K562 (cell line): ENCODE measurements at regions not wholly inside any gene's neighbourhood (a gene's known extent, or its start where the extent isn't known, plus 50 kb on each side); places are given as distances from the start of the nearest gene placed in this dataset.

ENCODE experiments used
- ATAC-seq: fragments of 200-7000 bp; cut with Tn5 transposase; 3 replicates; pipeline ENCODE4 v1.9.1; 2020; ENCODE audit warnings: moderate library complexity
- BruUV-seq: library from RNA; stranded (reverse); fragments of 400-500 nt; replicated peaks from 2 replicates; lab custom pipeline; 2021; lab: Mats Ljungman, UMichigan
- CTCF ChIA-PET: fragments of 300-600 bp; formaldehyde crosslinking; extraction: SDS; loops from one replicate; lab custom pipeline; 2021; ENCODE audit warnings: low intra/inter-chr PET ratio; lab: Yijun Ruan, JAX
- POLR2A ChIA-PET: fragments of 300-600, 350-650 bp; sonication (Branson Sonifier 250); formaldehyde crosslinking; extraction: SDS; loops from one replicate; lab custom pipeline; 2021; ENCODE audit warnings: antibody characterized with exemption, inconsistent platforms; lab: Yijun Ruan, JAX
- DNase-seq, 4 experiments: peaks; one replicate each; pipeline versions ENCODE4 v3.0.0 to v3.0.0-alpha.2; 2011 to 2018; ENCODE audit warnings: low spot score in 3 of 4, mixed read lengths in 3 of 4; ENCODE audit errors: extremely low read depth in 1 of 4
- FAIRE-seq: peaks from 2 replicates; lab custom pipeline; 2011; peaks lifted over from hg19 to GRCh38; lab: Jason Lieb, UNC
- H2AFZ ChIP-seq: 2 replicates; pipeline ENCODE4 v1.6.0; 2011; ENCODE audit warnings: low read depth, low read length, control low read depth, inconsistent platforms
- H3K27ac ChIP-seq: fragments of 200-600 bp; 3 replicates; pipeline ENCODE4 v1.8.0; 2011; ENCODE audit warnings: low read depth, mild to moderate bottlenecking, control low read depth, inconsistent platforms, low read length, moderate library complexity, mixed read lengths; ENCODE audit errors: extremely low read depth
- H3K27me3 ChIP-seq, 2 experiments: fragments of 300-600 bp in 1 of 2; 2 replicates in 1 of 2; 3 replicates in 1 of 2; pipeline versions ENCODE4 v1.6.0 to v1.8.0; 2011; ENCODE audit warnings: inconsistent platforms in 2 of 2, low read length in 2 of 2, mild to moderate bottlenecking in 1 of 2, mixed read lengths in 1 of 2, moderate library complexity in 1 of 2; ENCODE audit not compliant: control insufficient read depth in 2 of 2, insufficient read depth in 2 of 2
- H3K36me3 ChIP-seq: fragments of 300-600 bp; 3 replicates; pipeline ENCODE4 v1.8.0; 2011; ENCODE audit warnings: mild to moderate bottlenecking, low read length, inconsistent platforms; ENCODE audit not compliant: control insufficient read depth, insufficient read depth
- H3K4me1 ChIP-seq, 2 experiments: fragments of 200-600 bp in 1 of 2; replicated peaks in 1 of 2; 2 replicates in 1 of 2; 3 replicates in 1 of 2; pipeline versions ENCODE4 v1.5.1 to v1.8.0; 2011; ENCODE audit warnings: inconsistent platforms in 2 of 2, low read length in 2 of 2, mild to moderate bottlenecking in 1 of 2, mixed read lengths in 1 of 2, moderate library complexity in 1 of 2; ENCODE audit not compliant: control insufficient read depth in 2 of 2, insufficient read depth in 2 of 2
- H3K4me2 ChIP-seq: 2 replicates; pipeline ENCODE4 v1.6.1; 2011; ENCODE audit warnings: low read length, control low read depth, inconsistent platforms, mixed read lengths; ENCODE audit not compliant: insufficient read depth
- H3K4me3 ChIP-seq: fragments of 200-600 bp; sonication (generic), shearing (Covaris generic); 2 replicates; pipeline ENCODE4 v1.5.1; 2016; ENCODE audit warnings: control low read depth, inconsistent platforms
- H3K79me2 ChIP-seq: fragments of 200-600 bp; 3 replicates; pipeline ENCODE4 v1.8.0; 2011; ENCODE audit warnings: low read length, inconsistent platforms; ENCODE audit not compliant: control insufficient read depth, insufficient read depth
- H3K9ac ChIP-seq, 2 experiments: 2 replicates each; pipeline versions ENCODE4 v1.6.0 to v1.6.1; 2011; ENCODE audit warnings: low read depth in 2 of 2, low read length in 2 of 2, control low read depth in 1 of 2, inconsistent platforms in 1 of 2, mild to moderate bottlenecking in 1 of 2, mixed read lengths in 1 of 2; ENCODE audit not compliant: insufficient read depth in 1 of 2
- H3K9me1 ChIP-seq: one replicate; pipeline ENCODE4 v1.6.0; 2011; ENCODE audit warnings: inconsistent platforms, mild to moderate bottlenecking, low read length, moderate library complexity; ENCODE audit not compliant: control insufficient read depth, insufficient read depth
- H3K9me3 ChIP-seq: replicated peaks from 2 replicates; pipeline ENCODE4 v1.5.1; 2011; ENCODE audit warnings: low read depth, low read length, inconsistent platforms; ENCODE audit not compliant: control insufficient read depth, insufficient read depth
- H4K20me1 ChIP-seq: replicated peaks from 2 replicates; pipeline ENCODE4 v1.6.1; 2011; ENCODE audit warnings: low read length, inconsistent platforms, mixed read lengths; ENCODE audit not compliant: control insufficient read depth, insufficient read depth
- ARHGAP35 ChIP-seq: fragments of 450-650 bp; IDR thresholded peaks from 2 replicates; pipeline ENCODE4 v1.6.1; 2018; ENCODE audit not compliant: partially characterized antibody
- KDM4B ChIP-seq, 2 experiments: fragments of 450-650 bp in 1 of 2; sonication (generic) in 1 of 2; IDR thresholded peaks; 2 replicates each; pipeline ENCODE4 v1.6.1; 2016 to 2017; ENCODE audit warnings: borderline replicate concordance in 2 of 2, antibody characterized with exemption in 1 of 2, low read depth in 1 of 2, mild to moderate bottlenecking in 1 of 2
- MTA3 ChIP-seq: fragments of 450-650 bp; formaldehyde crosslinking; IDR thresholded peaks from 2 replicates; pipeline ENCODE4 v1.6.1; 2017; ENCODE audit warnings: mild to moderate bottlenecking, borderline replicate concordance
- MYBL2 ChIP-seq, 2 experiments: fragments of 450-650 bp in 1 of 2; sonication (generic) in 1 of 2; formaldehyde crosslinking in 1 of 2; IDR thresholded peaks; 2 replicates each; pipeline versions ENCODE4 v1.6.1 to v1.8.1; 2017 to 2022; ENCODE audit warnings: borderline replicate concordance in 1 of 2, inconsistent platforms in 1 of 2, low read depth in 1 of 2, mild to moderate bottlenecking in 1 of 2, missing genetic modification reagents in 1 of 2, moderate library complexity in 1 of 2
- NFXL1 ChIP-seq: fragments of 450-650 bp; formaldehyde crosslinking; IDR thresholded peaks from 2 replicates; pipeline ENCODE4 v1.4.0; 2021; ENCODE audit warnings: mild to moderate bottlenecking
- PHF21A ChIP-seq: fragments of 450-650 bp; IDR thresholded peaks from 2 replicates; pipeline ENCODE4 v1.6.1; 2017; ENCODE audit warnings: low read depth, borderline replicate concordance
- RAD21 ChIP-seq, 2 experiments: fragments of 250-450 bp in 1 of 2; fragments of 450-650 bp in 1 of 2; sonication (Bioruptor Pico) in 1 of 2; formaldehyde crosslinking in 1 of 2; IDR thresholded peaks in 1 of 2; conservative IDR thresholded peaks in 1 of 2; 2 replicates each; pipeline versions ENCODE4 v1.4.0 to v1.8.0; 2020 to 2022; ENCODE audit warnings: mild to moderate bottlenecking in 2 of 2, moderate library complexity in 1 of 2
- RBFOX2 ChIP-seq: fragments of 200-400 bp; formaldehyde crosslinking; IDR thresholded peaks from 2 replicates; pipeline ENCODE4 v1.6.1; 2017; ENCODE audit warnings: low read depth, mild to moderate bottlenecking, low read length, moderate library complexity
- SLC30A9 ChIP-seq: fragments of 250-450 bp; sonication (Bioruptor Pico); IDR thresholded peaks from 2 replicates; pipeline ENCODE4 v1.8.0; 2022; ENCODE audit warnings: mild to moderate bottlenecking, moderate library complexity
- SMC3 ChIP-seq: conservative IDR thresholded peaks from 2 replicates; pipeline ENCODE4 v1.6.1; 2011; ENCODE audit warnings: low read depth, low read length, improper control_type of control experiment; ENCODE audit not compliant: insufficient read depth
- SREBF1 ChIP-seq: fragments of 150-350 bp; IDR thresholded peaks from 2 replicates; pipeline ENCODE4 v1.6.1; 2014; ENCODE audit warnings: antibody characterized with exemption, low read depth, low read length, borderline replicate concordance
- STAT6 ChIP-seq: sonication (generic); formaldehyde crosslinking; IDR thresholded peaks from 2 replicates; pipeline ENCODE4 v1.8.1; 2023; ENCODE audit warnings: mild to moderate bottlenecking, missing genetic modification reagents
- ZBTB2 ChIP-seq: fragments of 450-650 bp; IDR thresholded peaks from 2 replicates; pipeline ENCODE4 v1.6.1; 2016; ENCODE audit warnings: antibody characterized with exemption
- ZNF175 ChIP-seq: fragments of 200-800 bp; sonication (Bioruptor generic); IDR thresholded peaks from 2 replicates; pipeline ENCODE4 v1.6.1; 2016; ENCODE audit warnings: low read depth, mild to moderate bottlenecking, missing genetic modification characterization, missing compliant biosample characterization
- ZNF766 ChIP-seq: fragments of 200-800 bp; sonication (Bioruptor generic); conservative IDR thresholded peaks from 2 replicates; pipeline ENCODE4 v1.6.1; 2016; ENCODE audit warnings: missing genetic modification characterization, missing compliant biosample characterization
- WGBS: fragments of 100-300 bp; shearing (Covaris generic); methylation state at CpG from one replicate; pipeline ENCODE4 v1.1.6; 2016; ENCODE audit warnings: low coverage, mixed read lengths; ENCODE audit not compliant: insufficient coverage; ENCODE audit errors: missing lambda C conversion rate; 5-methylcytosine and 5-hydroxymethylcytosine counted together
- in situ Hi-C: fragments of 300-500 bp; cut with MboI; formaldehyde crosslinking; loops from 4 replicates; pipeline ENCODE4 v1.15.0; 2018; ENCODE audit warnings: inconsistent platforms, mixed read lengths
- intact Hi-C: fragments of 100-400 bp; cut with micrococcal nuclease; formaldehyde crosslinking; loops from 2 replicates; pipeline ENCODE4 v1.14.2; 2022

DNA sequence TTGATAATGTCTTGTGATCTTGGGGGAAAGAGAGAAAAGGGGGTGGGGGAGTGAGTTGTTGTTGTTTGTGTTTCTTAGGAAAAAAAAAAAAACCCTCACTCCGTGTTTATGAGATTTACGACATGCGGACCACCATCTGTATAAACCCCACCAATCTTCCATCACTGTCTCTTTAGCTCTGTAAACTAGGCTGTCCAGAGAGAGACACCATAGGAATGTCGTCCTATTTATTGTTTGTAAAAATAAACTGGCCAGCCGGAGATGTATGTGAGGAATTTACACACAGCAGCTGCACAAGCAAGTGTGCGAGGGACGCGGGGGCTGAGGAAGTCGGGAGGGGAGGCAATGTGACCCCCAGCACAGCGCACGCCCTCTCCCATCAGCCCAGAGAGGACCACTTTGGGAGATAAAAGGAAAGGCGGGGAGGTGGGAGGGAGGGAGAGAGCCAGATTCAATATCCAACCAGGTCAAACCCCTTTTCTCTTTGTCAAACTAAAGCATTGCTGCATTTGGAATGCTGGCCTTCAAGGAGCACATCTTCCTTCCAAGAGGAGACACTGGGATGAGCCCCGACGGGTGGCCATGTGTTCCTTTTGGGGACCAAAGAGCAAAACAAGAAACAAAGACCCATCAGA lies 136.2 kb upstream of the SALL1 start:
- no peaks in the 10 kb centered on the region for H3K79me2 ChIP-seq
- no peak overlapping the region for H2AFZ ChIP-seq
- ChIA-PET CTCF (no interaction called here), POLR2A (no interaction called here)
- intact Hi-C loops, result no loop called here
- no peak overlapping the region for H3K4me3 ChIP-seq
- no TSS peak for BruUV-seq
- no peak for DNase-seq
- H3K27me3 ChIP-seq, result no peaks in the 10 kb centered on the region
- TF ChIP-seq PHF21A, result no peak
- TF ChIP-seq NFXL1 (CRISPR knock-in tag), result no peak
- no peak for TF ChIP-seq RBFOX2
- TF ChIP-seq SMC3, result no peak
- TF ChIP-seq ARHGAP35, result no peak
- TF ChIP-seq SREBF1, result no peak
- TF ChIP-seq ZNF175 (CRISPR knock-in tag), result no peak
- TF ChIP-seq RAD21 (CRISPR knock-in tag; conservative IDR thresholded peaks at IDR 0.05 in 1 of 2, IDR thresholded peaks at IDR 0.05 in 1 of 2), result no peak
- TF ChIP-seq ZBTB2, result no peak
- TF ChIP-seq MYBL2 (IDR thresholded peaks at IDR 0.05; ENCODE audit: low read depth), result no peak
- TF ChIP-seq MYBL2 (CRISPR knock-in tag; IDR thresholded peaks at IDR 0.05; ENCODE audit: borderline replicate concordance), result no peak
- no peak for TF ChIP-seq ZNF766 (CRISPR knock-in tag)
- TF ChIP-seq STAT6 (CRISPR knock-in tag), result no peak
- TF ChIP-seq KDM4B (IDR thresholded peaks at IDR 0.05; ENCODE audit: borderline replicate concordance in 2 of 2, low read depth in 1 of 2), result no peak
- TF ChIP-seq MTA3, result no peak
- TF ChIP-seq SLC30A9, result no peak
- H3K4me1 ChIP-seq, result no peaks in the 10 kb centered on the region
- H3K9me1 ChIP-seq, result no peaks in the 10 kb centered on the region
- no peak for FAIRE-seq
- H3K9ac ChIP-seq, result no peak overlapping the region
- no peak overlapping the region for H3K4me2 ChIP-seq
- no peaks in the 10 kb centered on the region for H3K36me3 ChIP-seq
- ATAC-seq, result no peak
- in situ Hi-C loops, result no loop called here
- H3K9me3 ChIP-seq, result no peaks in the 10 kb centered on the region
- under 1% methylated on average over 14 of the region's 14 CpGs for WGBS
- H3K27ac ChIP-seq, result no peak overlapping the region
- no peaks in the 10 kb centered on the region for H4K20me1 ChIP-seq
